ENCODE measurements at regions not wholly inside any gene's neighbourhood (a gene's known extent, or its start where the extent isn't known, plus 50 kb on each side); places are given as distances from the start of the nearest gene placed in this dataset.

DNA sequence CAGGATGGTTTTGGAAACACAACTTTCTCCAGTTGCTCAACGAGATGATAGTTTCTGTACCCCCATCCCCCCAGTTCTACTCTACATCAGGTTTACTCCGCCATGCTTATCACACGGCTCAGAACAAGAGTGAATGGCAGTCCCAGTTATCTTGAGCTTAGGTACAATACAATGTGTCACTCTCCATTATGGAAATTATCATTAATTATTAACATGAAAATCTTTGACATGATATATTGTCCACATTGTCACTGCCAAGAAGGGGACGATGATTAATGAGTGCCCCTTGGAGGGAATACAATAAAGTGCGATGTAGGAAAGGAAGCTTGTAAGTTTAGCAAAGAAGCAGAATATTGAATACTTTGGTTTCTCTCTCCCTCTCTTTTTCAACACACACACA, 252.6 kb upstream of the CFAP20DC start:
- H3K27ac ChIP-seq = no peak overlapping the region
- no peak overlapping the region for H3K4me3 ChIP-seq
- DNase-seq (ENCODE audit: extremely low spot score in 2 of 2) = no peak
- H3K36me3 ChIP-seq = no peaks in the 10 kb centered on the region
- intact Hi-C loops (cut with DNase I) = no loop called here
- no peaks in the 10 kb centered on the region for H3K4me1 ChIP-seq
- no peaks in the 10 kb centered on the region for H3K9me3 ChIP-seq
- no peak for TF ChIP-seq POLR2A (IDR thresholded peaks at IDR 0.05)
- no peaks in the 10 kb centered on the region for H3K27me3 ChIP-seq

DNA sequence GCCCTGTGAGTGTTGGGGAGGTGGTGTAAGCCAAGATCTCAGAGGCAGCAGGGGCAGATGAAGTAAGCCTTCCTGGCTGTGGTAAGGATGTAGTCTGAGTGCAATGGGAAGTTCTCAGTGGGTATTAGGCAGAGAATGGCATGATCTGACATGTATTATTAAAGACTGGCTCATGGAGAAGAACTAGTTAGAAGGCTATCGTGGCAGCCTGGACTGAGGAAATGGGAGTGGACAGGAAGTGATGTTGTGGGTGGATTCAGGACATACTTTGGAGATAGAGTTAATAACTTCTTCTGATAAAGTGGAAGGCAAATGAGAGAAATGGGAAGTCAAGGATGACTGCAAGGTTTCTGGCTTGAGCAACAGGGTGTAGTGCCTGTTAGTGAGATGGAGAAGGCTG, 250.9 kb upstream of the CFAP20DC start:
- no peaks in the 10 kb centered on the region for H3K4me1 ChIP-seq

GRCh38 chr3:59299561-59299960, 249.7 kb upstream of the CFAP20DC start:
- Histone ChIP-seq H3K4me1 (no peaks in the 10 kb centered on the region), H3K4me3 (no peak overlapping the region), H3K27ac (no peak overlapping the region), H3K36me3 (no peaks in the 10 kb centered on the region), H3K9me3 (no peaks in the 10 kb centered on the region), H3K27me3 (no peaks in the 10 kb centered on the region)
- no peak for TF ChIP-seq POLR2A (IDR thresholded peaks at IDR 0.05)
- TF ChIP-seq CTCF (IDR thresholded peaks at IDR 0.05) = no peak
- TF ChIP-seq POLR2AphosphoS5 (IDR thresholded peaks at IDR 0.05; ENCODE audit: insufficient read depth in 1 of 2, low read depth in 1 of 2) = no peak
- intact Hi-C loops (cut with DNase I) = no loop called here
- no peak for DNase-seq (ENCODE audit: extremely low spot score in 2 of 2)

More for the DNA sequence above, 250.9 kb upstream of the CFAP20DC start:
- intact Hi-C loops (cut with DNase I) = no loop called here
- no peaks in the 10 kb centered on the region for H3K9me3 ChIP-seq
- no peaks in the 10 kb centered on the region for H3K27me3 ChIP-seq
- no peaks in the 10 kb centered on the region for H3K36me3 ChIP-seq
- TF ChIP-seq POLR2AphosphoS5 (IDR thresholded peaks at IDR 0.05; ENCODE audit: insufficient read depth in 1 of 2, low read depth in 1 of 2) (no peak), CTCF (IDR thresholded peaks at IDR 0.05) (no peak), POLR2A (IDR thresholded peaks at IDR 0.05) (no peak)
- DNase-seq (ENCODE audit: extremely low spot score in 2 of 2) = no peak
- H3K27ac ChIP-seq = no peak overlapping the region
- H3K4me3 ChIP-seq = no peak overlapping the region

GRCh38 chr3:59290358-59290757, 240.5 kb upstream of the CFAP20DC start:
- Histone ChIP-seq H3K4me1 (no peaks in the 10 kb centered on the region), H3K4me3 (no peak overlapping the region), H3K27ac (no peak overlapping the region), H3K9me3 (no peaks in the 10 kb centered on the region), H3K36me3 (no peaks in the 10 kb centered on the region), H3K27me3 (no peaks in the 10 kb centered on the region)
- TF ChIP-seq POLR2AphosphoS5 (IDR thresholded peaks at IDR 0.05; ENCODE audit: insufficient read depth in 1 of 2, low read depth in 1 of 2) (no peak), CTCF (IDR thresholded peaks at IDR 0.05) (no peak), POLR2A (IDR thresholded peaks at IDR 0.05) (no peak)
- intact Hi-C loops (cut with DNase I) = no loop called here
- no peak for DNase-seq (ENCODE audit: extremely low spot score in 2 of 2)

DNA sequence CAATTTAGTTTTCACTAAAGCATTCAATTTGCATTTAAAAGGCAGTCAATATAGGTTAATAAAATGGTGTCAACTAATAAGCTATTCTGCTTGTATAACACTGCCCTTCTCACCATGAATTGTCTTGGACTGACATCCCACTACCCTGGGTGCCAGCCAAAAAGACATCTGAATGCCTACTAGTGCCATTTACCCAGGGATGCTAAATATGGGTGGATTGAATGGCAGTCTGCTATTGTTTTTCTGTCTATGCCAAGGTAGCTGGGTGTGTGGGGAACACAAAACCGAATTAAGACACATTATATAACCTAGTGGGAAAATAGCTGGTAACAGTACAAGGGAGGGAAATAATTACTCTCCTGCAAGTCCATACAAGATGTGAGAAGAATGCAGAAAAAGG, 240.0 kb upstream of the CFAP20DC start:
- Histone ChIP-seq H3K9me3 (no peaks in the 10 kb centered on the region), H3K4me1 (no peaks in the 10 kb centered on the region), H3K27me3 (no peaks in the 10 kb centered on the region), H3K36me3 (no peaks in the 10 kb centered on the region), H3K27ac (no peak overlapping the region), H3K4me3 (no peak overlapping the region)
- intact Hi-C loops (cut with DNase I) = no loop called here
- DNase-seq (ENCODE audit: extremely low spot score in 2 of 2) = no peak
- no peak for TF ChIP-seq CTCF (IDR thresholded peaks at IDR 0.05)

- Histone ChIP-seq H3K27ac (no peak overlapping the region), H3K36me3 (no peaks in the 10 kb centered on the region), H3K4me1 (no peaks in the 10 kb centered on the region), H3K27me3 (no peaks in the 10 kb centered on the region), H3K4me3 (no peak overlapping the region), H3K9me3 (no peaks in the 10 kb centered on the region)
- no peak for TF ChIP-seq CTCF (IDR thresholded peaks at IDR 0.05)
- TF ChIP-seq POLR2AphosphoS5 (IDR thresholded peaks at IDR 0.05; ENCODE audit: insufficient read depth in 1 of 2, low read depth in 1 of 2) = no peak
- no peak for TF ChIP-seq POLR2A (IDR thresholded peaks at IDR 0.05)
- no peak for DNase-seq (ENCODE audit: extremely low spot score in 2 of 2)
- intact Hi-C loops (cut with DNase I) = no loop called here
Measured at GRCh38 chr3:59288951-59289350, 239.1 kb upstream of the CFAP20DC start.

All from vagina (tissue), 2 donors.